CD4-positive, alpha-beta T cell treated with Interleukin-17A for 4 hours (primary cell): ENCODE measurements at regions not wholly inside any gene's neighbourhood (a gene's known extent, or its start where the extent isn't known, plus 50 kb on each side); places are given as distances from the start of the nearest gene placed in this dataset.

Experiments
- DNase-seq: peaks from one replicate; pipeline ENCODE4 v3.0.0-alpha.2; 2020; ENCODE audit warnings: mixed read lengths

DNA sequence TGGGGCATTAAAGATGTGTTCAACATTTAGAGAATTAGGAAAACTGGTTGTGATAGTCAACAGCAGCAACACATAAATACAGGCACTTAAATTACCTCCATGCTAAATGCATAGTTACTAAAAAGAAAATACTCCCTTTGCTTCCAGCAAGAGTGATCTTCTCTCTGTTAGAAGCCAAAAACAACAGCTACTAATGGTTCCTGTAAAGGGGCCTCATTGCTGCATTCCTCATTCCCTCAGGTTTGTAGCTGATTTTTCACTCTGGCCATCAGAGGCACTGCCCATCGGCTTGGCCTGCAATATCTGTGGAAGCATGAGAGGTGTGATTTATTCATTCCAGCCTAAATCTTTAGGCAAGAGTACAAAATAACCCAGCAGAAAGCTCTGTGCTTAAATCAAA is 466.0 kb upstream of the ADAMTS16 start:
- DNase-seq = no peak

DNA sequence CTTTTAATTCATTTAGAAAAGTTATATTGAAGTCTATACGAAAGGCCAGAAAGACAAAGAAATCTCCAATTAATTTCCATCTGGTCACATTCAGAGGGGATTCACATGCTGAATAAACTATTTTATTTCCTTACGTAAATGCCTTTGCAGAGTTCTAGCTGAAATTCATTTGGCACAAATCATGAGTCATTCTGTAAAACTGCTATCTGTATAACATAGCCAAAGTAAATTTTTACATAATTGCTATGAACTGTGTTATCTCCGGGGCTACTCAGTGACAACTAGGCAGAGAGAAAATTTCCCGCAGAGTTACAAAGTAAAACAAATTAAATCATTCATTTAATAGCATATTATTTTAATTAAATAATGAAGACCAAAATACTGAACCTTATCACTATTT is 463.2 kb upstream of the ADAMTS16 start:
- DNase-seq = no peak

DNA sequence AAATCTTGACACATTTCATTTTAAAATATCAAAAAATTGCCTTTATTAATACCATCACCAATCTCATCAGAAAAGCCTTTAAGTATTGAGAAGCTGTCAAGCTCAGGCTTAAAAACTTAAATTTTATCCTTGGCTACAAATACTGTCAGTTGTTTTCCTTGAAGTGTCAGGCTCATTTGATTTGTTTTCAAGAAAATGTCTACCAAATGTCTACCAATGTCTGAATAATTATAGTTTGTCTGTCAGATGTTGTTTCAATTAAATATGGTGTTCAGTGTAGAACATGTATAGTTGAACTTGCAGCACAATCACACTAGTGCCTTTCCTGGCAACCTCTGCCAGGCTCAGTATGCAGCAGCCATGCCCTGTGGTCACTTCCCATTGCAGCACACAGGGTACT is 455.2 kb upstream of the ADAMTS16 start:
- no peak for DNase-seq

DNA sequence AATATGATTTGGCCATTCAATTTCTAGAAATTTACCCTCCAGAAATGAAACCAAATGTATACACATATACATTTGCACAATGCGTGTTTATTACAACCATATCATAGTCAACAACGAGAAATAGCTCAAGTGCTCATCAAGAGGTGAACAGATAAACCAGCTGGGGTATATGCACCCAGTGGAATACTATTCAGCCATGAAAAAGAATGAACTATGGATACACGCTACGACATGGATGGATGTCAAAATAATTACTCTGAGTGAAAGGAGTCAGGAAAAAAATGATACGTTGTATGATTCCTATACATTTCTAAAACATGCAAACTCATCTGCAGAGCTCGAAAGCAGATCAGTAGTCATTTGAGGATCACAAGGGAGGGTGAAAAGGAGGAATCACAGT is 441.5 kb upstream of the ADAMTS16 start:
- no peak for DNase-seq

DNA sequence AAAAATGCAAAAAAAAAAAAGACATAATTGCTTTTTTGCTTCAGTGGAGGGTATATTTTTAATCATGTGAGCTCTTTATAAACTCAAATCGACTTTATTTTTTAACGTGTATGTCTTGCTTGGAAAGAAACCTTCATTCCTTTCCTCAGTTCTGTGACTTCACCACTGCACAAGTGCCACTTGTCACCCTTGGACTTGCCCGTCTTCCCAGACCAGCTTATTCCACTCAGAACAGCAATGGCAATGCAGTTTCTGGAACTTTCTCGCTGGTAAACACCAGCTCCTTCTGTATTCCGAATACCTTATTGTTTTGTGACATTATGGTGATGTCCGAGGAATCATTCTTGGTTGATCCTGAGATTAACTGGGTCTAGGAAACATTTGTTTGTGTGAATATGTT is 440.5 kb upstream of the ADAMTS16 start:
- no peak for DNase-seq

DNA sequence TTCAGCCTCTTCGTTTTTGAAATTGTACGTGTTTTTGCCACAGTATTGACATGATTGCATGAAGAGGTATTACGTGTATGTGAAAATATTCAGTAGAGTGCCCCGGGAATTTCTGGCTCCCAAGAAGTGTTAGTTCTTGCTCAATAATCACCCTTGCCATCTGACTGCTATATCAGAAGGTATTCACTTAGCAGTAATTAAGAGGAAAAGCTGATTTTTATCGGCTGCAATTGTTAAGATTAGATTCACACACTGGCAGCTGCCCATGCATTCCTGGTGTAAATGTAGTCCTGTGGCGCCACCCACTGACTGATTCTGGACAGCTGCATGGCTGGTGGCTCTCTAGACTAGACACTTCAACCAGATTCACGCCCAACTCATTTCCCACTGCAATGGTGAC is 440.1 kb upstream of the ADAMTS16 start:
- no peak for DNase-seq

GRCh38 chr5:4700871-4701270 is 439.3 kb upstream of the ADAMTS16 start:
- DNase-seq = no peak

DNA sequence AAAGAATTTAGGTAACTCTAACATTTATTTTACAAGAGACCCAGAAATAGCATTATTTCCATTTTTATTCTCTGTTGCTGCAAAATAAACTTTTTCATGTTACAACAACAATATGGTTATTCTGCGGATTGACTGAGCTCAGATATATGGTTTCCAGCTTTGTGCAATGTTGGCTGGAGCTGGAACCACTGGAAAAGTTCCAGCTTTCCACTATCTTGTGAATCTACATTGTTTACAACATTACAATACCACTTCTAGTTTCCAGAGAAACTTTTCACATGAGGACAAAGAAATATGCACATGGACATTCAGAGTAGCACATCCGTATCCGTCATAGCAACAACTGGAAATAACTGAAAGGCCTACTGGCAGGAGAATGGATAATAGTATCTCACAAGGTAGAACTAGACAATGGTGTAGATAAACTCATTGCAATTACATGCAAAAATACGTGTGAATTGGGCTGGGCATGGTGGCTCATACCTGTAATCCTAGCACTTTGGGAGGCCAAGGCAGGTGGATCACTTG is 436.1 kb upstream of the ADAMTS16 start:
- DNase-seq = no peak

- no peak for DNase-seq
Observed at GRCh38 chr5:4704951-4705350, 435.2 kb upstream of the ADAMTS16 start.

- DNase-seq = no peak
Observed at GRCh38 chr5:4716781-4717180, 423.3 kb upstream of the ADAMTS16 start.

- DNase-seq = no peak
Observed at GRCh38 chr5:4717446-4717845, 422.7 kb upstream of the ADAMTS16 start.

DNA sequence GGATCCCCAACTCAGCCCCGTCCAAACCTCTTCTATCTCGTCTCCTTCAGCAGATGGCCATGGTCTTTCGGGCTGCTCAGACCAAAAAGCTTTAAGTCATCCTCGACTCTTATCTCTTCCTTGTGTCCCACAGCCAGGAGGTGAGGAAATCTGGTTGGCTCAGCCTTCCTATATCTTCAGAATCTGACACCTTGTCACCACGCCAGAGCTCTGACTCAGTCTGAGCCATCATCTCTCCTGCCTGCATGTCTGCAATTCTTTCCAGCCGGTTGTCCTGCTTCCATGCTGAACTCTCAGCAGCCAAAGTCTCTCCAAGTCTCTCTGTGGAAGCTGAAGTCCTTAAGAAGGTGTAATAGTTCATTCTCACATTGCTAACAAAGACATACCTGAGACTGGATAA is 419.3 kb upstream of the ADAMTS16 start:
- no peak for DNase-seq

- no peak for DNase-seq
Observed at GRCh38 chr5:4722886-4723285, 417.2 kb upstream of the ADAMTS16 start.

DNA sequence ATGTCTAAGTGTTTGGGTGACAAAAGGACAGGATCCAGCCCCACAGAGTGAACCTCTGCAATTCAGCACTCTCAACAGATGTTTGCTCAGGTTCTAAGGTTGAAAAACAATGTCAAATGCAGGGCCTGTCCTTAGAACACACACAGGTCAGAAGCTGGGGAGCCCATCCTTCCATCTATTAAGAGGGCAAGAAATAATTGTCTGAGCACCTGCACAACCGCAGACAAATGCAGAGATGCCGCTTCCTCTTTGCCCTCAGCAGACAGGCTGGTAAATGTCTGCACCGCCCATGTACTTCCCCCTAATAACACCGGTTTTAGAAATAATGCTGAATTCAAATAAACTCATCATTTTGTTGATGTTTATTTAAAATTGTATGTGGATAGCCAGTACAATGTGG is 414.5 kb upstream of the ADAMTS16 start:
- DNase-seq = no peak

DNA sequence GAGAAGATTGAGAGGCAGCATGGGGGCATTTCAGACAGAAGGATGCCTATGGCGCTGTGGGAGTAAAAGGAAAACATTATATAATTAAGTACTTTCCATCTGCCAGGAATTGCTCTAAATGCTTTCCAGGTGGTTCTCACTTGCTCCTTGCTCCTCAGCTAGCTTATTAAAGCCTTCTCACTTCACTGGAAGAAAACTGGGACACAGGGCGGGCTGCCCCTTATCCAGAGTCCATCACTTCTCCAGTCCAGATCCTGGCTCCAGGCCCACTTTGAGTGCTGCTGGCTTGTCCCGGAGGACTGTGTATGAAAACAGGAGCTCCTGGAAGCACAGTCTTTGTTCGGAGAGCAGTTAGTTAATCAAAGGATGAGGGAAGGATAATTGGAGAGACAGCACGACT is 409.9 kb upstream of the ADAMTS16 start:
- DNase-seq = no peak

GRCh38 chr5:4734348-4734747 is 405.8 kb upstream of the ADAMTS16 start:
- DNase-seq = no peak

DNA sequence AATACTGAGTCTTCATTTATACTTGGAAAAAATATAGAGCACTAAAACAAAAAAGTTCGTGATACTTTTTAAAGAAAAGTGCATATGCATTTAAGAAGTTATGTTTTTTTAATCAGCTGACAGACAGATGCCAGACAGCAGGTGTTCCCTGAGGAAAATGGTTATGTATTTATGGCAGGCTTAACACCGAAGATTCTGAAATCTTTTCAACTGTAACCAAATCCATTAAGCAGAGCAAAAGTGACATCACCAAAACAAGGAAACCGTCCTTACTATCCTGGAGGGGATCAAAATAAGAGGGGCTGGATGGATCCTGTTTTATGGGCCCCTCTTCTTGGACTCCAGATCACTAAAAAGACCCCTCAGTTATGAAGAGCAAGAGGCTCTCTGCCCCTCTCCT is 404.9 kb upstream of the ADAMTS16 start:
- DNase-seq = no peak

DNA sequence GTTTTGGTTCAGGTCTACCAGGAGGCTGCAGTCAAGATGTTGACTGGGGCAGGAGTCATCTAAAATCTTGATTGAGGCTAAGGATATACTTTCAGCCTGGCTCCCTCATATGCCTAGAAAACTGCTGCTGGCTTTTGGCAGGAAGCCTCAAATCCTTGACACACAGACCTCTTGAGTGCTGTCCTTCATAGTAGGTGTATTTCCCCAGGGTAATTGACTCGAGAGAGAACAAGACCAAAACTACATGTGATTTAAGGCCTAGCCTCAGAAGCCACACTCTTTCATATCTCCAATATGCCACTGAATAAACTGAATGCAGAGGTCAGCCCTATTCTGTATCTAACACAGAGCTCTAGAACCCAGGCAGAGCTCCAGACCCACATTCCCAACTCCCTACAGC is 402.3 kb upstream of the ADAMTS16 start:
- DNase-seq = no peak

DNA sequence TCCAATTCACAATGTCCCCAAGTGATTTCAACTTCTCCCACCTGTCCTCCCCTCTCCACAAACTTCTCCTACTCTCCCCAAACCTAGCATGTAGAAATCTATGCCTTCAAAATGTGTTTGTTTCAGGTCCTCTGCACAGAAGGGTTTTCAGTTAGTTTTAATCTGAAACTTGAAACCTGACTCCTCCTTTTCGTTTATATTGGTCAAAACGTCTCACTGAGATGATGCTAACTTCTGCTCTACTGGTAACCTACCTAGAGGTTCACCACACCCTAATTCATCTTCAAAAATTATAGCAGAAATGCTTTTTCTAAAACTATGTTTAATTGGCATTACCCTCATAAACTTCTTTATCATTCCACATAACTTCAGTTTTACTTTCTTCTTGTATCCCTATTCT is 401.8 kb upstream of the ADAMTS16 start:
- no peak for DNase-seq

DNA sequence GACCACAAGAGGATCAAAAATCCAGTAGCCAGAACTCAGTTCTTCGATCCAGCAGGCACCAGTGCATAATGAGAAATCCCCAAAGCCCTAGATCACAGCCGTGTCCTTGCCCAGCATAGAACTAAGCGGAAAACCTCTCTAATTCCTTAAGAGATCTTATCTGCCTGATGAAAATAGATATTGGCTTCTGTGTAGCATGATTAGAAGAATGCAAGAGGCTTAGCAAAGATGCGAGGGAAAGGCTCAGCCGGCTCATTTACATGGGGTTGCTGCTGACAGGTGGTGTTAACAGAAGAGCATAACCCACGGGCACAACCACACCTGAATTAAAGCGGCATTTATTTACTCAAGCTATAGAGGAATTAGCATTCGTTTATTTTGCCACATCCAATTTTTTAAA is 400.0 kb upstream of the ADAMTS16 start:
- no peak for DNase-seq

DNA sequence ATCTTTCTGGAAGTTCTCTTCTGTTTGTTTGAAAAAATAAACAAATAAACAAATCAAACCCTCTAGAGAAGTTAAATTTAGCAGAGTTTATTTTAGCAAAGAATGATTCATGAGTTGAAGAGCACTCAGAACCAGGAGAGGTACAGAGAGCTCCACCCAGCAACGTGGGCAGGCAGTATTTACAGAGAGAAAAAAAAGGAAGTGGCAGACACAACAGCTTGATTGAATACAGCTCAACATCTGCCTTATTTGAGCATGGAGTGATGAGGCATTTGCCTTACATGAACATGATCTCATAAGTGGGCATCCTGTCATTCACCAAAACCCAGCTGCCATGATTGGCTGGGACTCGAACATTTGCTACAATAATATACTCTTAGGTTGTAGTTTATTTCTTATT is 381.6 kb upstream of the ADAMTS16 start:
- DNase-seq = no peak

DNA sequence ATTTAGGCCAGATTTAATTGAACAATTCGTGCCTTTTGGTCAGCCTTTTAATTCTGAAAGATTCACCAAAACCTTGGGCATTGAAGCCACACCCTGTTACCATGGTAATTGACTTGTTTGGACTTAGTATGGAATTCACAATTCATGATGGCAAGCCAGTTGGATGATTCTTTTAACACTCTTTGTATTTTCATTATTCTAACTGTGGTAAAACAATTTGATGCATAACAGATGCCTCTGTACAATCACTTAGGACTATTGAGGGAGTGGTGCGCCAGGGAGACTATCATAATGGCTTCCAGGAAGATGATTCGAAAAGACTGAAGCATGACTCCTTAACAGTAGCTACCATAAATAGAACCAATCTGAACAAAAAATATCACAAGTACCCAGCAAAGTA is 381.1 kb upstream of the ADAMTS16 start:
- DNase-seq = no peak

- no peak for DNase-seq
Observed at GRCh38 chr5:4762316-4762715, 377.8 kb upstream of the ADAMTS16 start.

GRCh38 chr5:4765411-4765810 is 374.7 kb upstream of the ADAMTS16 start:
- no peak for DNase-seq

DNA sequence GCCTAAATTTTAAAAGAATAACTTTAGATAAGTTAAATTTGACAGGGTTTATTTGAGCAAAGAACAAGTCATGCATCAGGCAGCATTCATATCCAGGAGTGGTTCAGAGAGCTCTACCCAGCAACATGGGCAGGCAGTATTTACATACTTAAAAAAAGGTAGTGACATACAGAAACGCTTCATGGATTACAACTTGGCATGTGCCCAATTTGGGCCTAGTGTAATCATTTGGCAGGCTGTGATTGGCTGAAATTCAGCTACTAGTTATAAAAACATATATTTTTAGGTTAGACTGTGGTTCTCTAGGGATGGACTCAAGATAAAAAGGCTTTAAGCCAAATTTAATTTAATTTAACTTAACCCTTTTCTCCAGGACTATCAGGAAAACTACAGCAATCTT is 374.0 kb upstream of the ADAMTS16 start:
- no peak for DNase-seq

GRCh38 chr5:4772591-4772990 is 367.5 kb upstream of the ADAMTS16 start:
- no peak for DNase-seq
